Stimulated activated CD4-positive, alpha-beta T cell treated with anti-CD3 and anti-CD28 coated beads, Interleukin-2, amount 100 ng/mL, for 48 hours (primary cell): ENCODE measurements at regions not wholly inside any gene's neighbourhood (a gene's known extent, or its start where the extent isn't known, plus 50 kb on each side); places are given as distances from the start of the nearest gene placed in this dataset.

Source experiments
- DNase-seq, 2 donors: peaks; one replicate each; pipeline ENCODE4 v3.0.0-alpha.2; 2020

DNA sequence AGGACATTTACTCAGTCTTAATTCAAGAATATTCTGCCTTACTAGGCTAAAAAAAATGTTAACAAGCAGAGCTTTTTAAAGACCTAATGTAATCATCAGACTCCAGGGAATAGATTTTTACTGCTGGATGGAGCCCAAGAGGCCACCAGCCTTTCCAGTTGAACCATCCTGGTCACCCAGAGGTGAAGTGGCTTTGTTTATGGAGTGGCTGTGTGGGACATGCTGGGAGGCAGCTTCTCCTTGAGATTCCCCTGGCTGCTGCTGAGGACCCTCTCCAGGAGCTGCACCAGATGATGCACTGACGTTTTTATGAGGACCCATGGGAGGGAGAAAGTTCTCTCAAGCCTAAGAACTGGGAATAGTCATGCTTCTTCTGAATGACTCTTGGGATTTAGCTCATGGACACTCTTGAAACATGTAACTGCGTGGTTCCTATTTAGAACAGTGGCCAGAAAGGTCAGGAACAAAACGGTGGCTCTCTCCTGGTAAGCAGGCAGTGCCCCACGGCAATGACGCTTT lies 205.9 kb upstream of the MIR17HG start:
- no peak for DNase-seq

DNA sequence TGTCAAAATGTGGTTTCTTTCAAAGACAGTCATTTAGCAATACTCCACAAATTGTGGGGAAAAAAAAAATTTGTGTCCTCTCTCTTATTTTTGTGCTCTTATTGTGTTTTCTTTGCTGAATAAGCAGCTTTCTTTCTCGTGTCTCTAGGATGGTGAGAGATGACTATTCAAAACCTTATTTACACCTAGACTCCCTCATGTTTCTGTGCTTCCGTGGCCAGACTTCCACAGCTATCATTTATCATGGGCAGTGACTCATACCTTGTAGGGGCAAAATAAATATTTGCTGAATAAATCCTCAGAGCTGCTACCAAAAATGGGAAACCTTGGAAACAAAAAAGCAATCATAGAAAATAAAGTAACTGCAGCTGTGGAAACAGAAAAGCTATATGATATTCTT lies 204.9 kb upstream of the MIR17HG start:
- DNase-seq: no peak

DNA sequence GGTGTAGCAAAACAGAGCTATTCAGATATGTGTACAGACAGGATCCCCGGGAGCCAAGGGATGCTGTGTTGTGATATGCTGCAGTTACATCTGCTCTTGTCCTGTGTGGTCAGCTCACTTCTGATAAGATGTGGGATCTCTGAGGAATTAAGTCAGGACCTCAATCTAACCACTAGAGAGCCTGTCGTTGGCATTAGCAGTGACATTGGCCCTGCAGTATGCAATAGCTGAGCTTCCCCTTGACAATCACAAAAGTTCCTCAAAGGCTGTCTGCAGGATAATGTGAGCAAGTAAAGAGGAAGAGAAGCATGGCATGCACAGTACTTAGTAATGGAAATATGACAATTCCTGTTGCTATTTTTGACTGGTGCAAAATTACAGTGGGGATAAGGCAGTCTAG lies 203.4 kb upstream of the MIR17HG start:
- DNase-seq: no peak

DNA sequence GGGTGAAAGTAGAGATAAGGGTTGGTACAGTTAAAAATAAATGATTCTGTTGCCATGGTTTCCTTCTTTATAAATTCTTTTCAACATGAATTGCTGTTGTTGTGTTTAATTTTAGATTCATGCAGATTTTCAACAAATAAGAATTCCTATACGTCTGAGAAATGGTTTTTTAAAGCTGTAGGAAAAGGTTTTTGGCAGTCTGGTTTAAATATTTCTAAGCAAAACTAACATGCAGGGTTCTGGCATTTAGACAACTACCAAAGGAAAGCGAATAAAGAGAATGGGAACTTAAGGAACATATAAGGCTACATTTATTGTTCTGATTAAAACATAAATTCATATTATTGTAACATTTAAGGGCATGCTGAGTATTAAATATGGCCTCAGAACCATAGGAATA lies 203.0 kb upstream of the MIR17HG start:
- no peak for DNase-seq

DNA sequence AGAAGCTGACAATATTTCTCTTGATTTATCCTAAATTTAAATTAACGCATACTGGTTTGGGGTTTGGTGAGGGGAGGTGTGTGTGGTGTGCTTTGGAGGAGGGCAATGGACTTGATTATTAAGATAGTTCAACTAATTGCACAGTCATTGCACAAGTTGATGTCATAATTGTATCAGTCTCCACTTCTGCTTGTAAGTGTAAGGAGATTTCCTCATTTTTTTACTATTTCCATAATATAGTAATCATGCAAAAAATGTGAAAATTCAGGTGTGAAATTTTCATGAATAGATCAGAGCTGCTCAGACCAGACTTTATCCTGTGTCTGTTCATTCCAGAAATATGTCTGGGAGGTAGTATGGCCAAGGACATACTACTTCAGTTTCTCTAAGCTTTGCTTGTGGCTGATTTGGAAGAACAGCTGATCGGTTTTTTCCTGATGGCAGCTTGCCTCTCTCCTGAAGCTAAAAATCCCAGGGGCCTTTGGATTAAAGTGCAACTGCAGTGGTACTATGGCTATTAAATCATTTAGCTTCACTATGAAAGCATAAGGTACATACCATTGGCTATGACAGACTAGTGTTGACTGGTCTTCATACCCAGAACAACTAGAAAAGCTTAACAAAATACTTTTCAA lies 201.8 kb upstream of the MIR17HG start:
- no peak for DNase-seq

DNA sequence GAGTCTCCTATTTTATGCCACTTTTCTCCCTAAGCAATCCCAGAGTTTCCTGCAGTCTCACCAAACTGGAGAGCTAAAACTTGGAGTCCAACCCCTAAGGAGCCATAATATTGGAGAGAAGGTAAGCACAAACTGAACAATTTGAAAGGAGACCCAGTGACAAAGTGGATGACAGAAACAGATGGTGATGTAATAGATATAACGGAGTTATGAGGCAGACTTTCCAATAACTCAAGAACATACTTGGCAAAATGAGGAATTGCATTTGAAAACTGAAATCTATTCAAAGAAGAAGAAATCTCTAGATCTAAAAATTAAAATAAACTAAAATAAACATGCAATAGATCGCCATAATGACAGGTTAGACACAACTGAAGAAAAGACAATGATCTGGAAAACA lies 200.9 kb upstream of the MIR17HG start:
- no peak for DNase-seq

DNA sequence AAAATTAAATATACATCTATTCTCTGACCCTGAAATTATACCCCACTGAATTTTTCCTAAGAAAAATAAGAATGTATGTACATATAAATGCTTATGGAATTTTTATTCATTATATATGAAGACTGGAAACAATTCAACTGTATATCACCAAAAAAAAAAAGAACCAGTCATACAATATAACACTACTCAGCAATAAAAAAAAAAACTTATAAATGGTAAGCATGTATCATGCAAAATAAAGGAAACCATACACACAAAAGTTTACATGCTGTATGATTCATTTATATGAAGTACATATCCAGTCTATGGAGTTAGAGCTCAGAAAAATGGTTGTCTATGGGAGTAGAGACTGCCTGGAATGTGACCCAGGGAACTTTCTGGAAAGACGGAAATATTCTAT lies 199.4 kb upstream of the MIR17HG start:
- no peak for DNase-seq

DNA sequence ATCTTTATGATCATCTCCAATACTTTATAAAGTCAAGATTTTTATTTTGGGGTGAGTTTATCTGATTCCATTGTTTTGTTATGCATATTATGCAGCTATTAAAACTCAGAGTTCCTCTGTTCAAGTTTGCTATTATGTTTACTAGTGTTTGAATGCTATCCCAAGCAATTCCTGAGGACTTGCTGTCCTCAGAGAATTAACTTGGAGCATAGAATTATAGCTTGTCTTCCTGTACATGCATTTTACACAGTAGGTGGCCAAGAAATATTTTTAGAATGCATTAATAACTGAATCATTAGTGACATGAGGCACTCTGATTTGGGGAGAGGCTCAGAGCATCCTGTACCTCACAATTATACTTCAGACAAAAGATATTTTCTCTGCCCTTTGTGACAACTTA lies 195.6 kb upstream of the MIR17HG start:
- no peak for DNase-seq

DNA sequence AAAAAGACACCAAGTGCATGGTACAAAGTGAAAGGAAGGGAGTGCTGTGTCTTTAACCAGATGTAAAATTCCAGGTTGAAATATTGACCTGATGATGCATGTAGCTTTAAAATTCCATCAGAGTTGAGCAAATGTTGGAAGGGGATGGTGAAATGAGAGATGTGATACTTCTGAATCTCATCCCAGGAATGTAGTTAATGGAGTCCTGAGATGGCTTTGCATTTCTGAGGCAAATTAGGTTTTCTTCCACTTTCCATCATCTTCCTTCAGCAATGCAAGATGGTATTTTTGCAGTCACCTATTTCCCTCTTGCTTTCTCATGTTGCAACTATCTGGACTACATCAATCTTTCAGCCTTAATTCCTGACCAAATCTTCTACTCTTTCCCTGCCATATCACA lies 194.1 kb upstream of the MIR17HG start:
- DNase-seq: no peak

DNA sequence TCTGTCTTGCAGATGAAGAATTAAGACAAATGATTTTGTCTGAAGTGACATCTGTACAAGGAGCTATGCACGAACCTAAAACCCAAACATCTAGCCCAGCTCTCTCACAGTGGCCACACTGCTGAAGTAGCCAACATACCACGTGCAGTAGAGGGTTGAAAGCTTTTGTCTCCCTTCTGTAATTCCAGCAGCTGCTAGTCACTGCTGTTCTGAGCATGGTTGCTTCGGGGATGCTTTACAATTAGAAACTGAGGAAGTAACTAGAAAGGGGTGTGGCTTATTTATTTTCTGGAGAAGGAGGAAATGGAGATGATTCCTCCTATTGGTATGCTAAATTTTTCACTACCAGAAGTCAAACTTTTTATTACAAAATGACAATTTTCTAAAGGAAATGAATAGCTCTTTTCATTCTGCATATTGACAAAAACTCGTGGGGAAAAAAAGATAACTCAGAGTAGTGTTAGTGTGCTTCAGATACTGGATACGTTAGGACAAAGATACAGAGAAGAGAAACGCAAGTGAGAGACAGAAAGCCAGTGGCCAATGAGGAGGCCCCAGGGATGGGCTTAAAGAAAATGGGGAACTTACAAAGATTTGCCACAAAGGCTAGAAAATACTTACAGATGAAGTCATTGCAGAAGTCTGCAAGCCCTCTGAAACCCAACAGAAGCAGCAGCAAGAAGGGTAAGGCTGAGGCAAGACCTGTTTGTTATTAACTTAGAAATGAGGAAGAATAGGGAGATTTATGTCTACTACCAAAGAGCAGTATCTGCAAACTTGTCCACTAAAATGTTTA lies 192.7 kb upstream of the MIR17HG start:
- DNase-seq: no peak

DNA sequence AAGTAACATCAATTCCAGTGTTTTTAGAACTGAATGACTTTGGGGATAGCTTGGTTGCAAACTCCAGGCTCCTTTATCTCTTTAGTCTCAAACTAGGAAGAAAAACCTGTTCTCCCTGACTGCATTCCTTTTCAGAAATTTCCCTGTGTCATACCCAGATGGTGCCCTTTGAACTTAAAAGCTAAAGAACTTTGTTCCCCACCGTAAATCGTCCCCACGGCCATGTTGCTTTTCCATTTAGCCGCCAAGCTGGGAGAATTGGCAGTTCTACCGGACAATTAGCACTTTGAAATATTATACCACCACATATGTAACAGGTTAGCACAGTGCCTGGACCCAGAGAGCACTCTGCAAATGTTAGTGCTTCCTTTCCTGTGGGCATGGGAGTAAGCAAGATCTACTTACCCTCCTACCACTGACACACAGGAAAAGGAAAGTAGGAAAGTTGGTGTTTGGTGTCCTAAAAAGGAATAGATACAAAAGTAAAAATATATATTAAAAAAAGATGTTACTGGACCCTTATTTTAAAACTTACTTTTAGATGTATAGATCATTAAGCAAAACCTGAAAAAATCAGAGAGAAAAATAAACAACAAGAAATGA lies 191.9 kb upstream of the MIR17HG start:
- DNase-seq: no peak

DNA sequence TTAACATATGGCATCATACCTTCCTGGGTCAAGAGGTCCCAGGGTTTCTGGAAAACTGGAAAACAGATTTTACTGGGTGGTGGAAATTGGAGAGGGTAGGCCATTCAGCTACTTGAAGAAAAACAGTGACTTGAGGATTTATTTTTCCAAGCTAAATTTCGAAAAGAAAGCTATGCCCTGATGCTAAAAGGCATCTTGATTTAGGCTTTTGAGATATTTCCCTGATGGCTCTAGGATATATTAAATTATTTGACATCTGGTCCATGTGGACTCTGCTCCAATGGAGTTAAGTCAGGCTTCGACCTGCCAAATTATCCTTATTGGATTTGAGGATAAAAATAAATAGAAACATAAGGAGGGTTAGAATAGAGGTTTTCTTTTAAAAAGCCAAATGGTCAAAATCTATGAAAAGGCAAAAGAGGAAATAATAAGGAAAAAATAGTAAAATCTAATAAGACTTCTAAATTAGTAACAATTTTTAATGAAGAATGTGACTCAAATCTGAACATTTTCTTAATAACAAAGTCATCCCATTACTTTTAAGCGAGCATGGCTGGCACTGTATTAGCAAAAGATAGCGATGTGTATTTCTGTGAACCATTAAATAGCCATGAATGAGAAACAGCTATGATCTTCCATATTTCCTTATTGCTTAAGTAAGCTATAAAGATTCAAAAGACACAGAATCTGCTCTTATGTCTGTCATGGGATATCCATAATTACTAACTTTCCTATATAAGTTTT lies 190.0 kb upstream of the MIR17HG start:
- DNase-seq: no peak

DNA sequence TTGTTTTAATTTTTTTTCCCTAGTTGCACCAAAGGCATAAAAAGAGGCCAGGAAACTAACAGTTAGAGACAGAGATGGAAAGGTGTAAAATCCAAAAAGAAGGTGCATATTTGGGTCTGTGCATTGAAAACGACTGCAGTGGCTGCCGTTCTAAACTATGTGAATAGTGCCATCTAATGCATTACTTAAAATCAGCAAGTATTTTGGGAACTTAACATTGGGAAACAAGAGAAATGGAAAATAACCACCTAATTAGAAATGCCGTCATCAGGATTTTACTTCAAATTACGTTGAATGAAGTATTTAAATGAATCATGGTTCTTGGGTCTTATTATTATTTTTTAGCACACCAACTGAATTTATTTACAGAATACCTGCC lies 189.5 kb upstream of the MIR17HG start:
- no peak for DNase-seq

DNA sequence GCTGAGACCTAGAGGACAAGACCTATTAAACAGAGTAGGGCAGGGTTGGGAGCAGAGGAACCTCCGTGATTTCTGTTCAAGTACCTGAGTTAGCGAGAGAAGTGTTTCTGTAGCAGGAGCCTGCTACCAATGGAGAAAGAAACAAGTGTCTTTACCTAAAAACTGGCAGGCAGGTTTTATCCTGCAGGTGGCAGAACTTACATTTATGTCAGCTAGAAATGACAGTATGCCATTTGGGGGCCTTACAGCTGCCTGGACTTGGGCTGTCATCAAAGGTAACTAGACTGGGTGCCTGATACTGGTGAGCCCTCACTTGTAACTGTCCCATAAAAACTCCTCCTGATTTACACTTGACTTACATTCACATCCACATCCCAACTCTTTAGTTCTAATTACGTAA lies 185.3 kb upstream of the MIR17HG start:
- no peak for DNase-seq

DNA sequence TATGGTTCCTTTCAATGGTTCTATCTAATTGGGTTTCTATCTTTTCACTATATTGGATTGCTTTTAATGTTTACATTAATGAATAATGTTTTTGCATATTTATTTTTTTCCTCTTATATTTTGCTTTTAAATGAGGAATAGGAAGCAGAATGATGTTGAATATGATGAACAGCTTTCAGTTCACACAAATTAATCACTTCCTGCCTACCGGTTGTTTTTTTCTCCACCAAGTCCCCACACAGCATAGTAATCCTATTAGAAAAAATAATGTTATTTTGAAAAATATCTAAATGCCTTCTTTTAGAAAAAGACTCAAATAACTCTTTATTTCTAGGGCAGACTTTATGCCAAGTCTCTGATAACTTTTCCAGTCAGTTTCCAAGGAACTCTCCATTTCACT lies 184.9 kb upstream of the MIR17HG start:
- DNase-seq: no peak

DNA sequence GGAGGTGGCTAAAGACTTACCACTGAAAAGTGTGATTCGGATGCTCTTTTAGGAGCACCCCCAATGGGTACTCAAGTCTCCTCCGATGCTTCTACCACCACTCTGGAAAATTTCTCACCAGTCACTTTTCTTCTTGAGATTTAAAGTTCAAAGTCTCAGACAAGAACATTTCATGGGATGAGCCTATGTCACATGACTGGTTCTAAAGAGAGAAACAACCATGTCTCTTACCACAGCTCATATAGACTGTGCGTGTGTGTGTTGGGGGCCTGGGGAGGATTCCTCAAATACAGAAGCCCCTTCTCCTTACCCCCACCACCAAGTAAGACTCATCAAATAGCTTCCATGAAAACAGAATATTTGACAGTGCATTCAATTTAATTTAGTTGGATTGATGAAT lies 181.7 kb upstream of the MIR17HG start:
- DNase-seq: no peak

DNA sequence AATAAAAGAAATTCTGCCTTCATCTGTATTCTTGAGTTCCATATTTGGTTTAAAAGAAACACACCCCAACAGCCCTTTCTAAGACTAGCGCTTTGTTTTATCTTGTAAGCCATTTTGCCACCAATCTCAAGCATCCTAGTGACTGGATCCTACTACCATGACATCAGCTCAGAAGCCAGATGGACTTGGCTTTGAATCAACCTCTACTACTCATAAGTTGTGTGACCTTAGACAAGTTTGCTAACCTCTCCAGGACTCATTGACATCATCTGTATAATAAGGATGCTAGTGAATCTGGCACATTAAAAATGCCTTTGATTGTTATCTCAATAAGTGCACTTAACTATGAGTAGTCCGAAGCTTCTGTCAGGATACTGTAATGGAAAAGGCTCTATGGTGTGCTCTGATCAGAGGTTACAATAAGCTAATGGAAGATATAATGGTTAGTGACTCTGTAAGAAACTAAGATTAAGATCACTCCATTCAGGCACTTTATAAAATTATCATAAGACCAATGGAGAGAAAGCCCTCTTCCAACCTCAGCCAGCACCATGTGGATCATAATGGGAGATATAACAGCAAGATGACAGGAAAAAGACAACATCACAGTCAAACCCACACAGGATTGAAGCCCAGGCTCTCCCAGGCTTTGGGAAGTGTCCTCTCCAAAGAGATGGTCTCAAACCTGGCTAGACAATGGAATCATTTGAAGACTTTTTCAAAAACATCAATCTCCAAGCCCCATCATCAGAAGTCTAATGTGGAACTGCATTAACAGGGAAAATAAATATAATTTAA lies 180.6 kb upstream of the MIR17HG start:
- no peak for DNase-seq

DNA sequence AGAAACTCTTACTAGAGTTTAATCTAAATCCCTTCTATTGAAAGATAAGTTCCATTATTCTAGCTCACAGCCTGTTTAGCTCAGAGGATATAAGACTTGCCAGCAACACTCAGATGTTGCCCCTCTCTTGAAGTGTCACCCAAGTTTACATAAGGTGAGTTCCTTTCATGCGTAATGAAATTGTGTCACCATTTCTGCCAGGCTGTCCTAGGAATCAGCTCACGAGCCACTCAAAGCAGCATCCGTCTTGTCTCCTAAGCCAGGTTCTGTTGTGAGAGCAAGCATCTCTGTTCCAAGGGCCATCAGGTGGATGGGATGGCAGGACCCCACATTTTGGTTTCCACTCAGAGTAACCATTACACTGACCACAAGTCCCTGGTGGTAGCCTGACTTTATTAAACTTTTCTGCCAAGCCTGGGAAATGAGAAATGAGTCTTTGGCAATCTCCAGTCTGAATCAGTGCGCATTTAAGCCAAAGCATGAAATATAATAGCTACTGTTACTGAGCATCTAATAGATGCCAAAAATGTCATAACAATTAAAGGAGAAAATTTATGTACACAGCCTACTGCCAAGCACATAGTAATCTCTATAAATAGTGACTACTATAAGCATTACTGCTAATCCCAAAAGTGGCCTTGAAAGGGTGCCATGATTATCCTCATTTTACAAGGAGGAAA lies 179.6 kb upstream of the MIR17HG start:
- DNase-seq: no peak

DNA sequence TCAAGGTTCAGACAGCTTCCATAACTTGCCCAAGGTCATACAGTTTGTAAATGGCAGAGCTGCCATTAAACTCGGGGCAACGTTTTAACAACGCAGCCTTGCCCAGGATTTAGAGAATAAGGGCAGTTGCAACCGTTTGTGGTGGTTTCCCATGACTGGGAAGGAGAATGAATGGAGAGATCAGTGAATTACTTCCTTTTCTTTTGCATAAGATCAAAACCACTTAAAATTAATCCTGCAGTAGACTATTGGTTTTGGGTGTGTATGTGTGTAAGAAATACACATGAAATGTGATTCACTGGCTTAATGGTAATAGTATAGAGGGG lies 179.1 kb upstream of the MIR17HG start:
- DNase-seq: no peak

DNA sequence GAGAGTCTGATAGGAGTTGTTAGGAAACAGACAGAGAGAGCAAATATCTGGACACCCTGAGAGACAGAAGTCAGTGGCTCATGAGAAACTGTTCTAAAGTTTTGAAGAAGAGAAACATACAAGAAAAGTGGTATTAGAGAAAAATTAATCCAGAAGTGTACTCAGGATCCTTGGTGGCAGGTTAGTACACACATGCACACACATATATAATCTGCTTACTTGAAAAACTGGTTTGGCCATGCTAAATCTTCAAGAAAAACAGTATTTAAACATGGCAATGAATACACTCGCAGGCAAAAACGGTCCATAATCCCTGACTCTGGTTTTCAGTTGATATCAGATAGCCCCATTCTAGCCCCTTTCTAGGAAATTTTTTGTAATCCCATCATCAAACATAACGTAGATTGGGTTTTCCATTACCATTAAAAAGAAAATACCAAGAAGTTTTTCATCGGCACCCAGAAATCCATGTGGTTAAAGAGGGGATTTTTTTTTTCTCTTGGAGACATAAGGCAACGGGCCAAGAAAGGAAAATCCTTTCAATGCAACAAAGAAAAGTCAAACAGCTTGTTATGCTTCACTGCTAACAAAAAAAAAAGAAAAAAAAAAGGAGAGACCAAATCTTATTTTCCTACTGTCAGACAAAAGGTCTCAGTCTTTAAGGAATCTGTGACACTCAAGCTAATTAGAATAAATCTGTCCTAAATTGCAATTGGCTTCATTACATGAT lies 178.0 kb upstream of the MIR17HG start:
- DNase-seq: no peak

DNA sequence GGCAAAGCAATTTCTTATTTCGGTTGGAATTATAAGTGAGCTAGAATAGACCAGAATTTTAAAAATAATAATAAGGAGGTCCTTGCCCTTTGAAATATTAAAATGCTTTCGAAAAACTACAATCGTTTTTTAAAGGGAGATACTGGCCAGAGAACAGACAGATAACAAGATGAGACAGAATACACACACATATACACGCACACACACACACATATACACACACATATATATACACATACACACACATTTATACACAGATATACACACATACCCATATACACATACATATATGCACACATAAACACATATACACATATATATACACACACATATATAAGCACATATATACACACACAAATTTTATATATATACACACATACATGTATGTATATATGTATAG lies 175.3 kb upstream of the MIR17HG start:
- no peak for DNase-seq
